Right lobe of liver (tissue), 4 donors: ENCODE measurements at regions not wholly inside any gene's neighbourhood (a gene's known extent, or its start where the extent isn't known, plus 50 kb on each side); places are given as distances from the start of the nearest gene placed in this dataset.

Experiments used
- POLR2A ChIP-seq: fragments of 450-650 bp; IDR thresholded peaks from one replicate; pipeline ENCODE4 v1.6.1; 2017; ENCODE audit warnings: antibody characterized with exemption, mild to moderate bottlenecking
- TF ChIP-seq, protein P1 (sequence below), 4 donors: fragments of 200-600 bp in 3 of 4; fragments of 450-650 bp in 1 of 4; IDR thresholded peaks; one replicate each; pipeline versions ENCODE4 v1.5.1 to v1.8.0; 2016 to 2022; ENCODE audit warnings: antibody characterized with exemption in 4 of 4, mild to moderate bottlenecking in 2 of 4
- donor health status: DM: no; HTN: no; CAD: no.
- donor health status: DM: no; HTN: no; CAD: no.
- donor health status: DM: no; HTN: yes; CAD: no.

DNA sequence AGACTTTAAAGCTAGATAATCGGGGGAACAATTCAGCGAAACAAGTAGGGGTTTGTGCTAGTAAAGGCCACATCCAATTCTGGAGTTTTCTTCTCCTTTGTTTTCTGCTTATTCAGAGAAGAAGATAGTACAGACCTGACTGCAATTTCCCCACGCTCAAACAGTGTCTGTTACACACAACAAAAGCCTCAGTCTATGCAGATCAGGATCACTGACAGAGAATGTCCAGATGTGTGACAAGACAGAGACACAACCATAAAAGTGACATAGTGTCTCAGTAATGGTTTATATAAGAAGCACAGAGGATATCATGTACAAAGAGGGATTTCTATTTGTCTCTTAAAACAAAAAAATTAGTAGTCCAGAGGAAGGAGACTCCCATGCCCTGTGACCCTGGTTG is 70.7 kb upstream of the GTF3A start:
- TF ChIP-seq, protein P1, sequence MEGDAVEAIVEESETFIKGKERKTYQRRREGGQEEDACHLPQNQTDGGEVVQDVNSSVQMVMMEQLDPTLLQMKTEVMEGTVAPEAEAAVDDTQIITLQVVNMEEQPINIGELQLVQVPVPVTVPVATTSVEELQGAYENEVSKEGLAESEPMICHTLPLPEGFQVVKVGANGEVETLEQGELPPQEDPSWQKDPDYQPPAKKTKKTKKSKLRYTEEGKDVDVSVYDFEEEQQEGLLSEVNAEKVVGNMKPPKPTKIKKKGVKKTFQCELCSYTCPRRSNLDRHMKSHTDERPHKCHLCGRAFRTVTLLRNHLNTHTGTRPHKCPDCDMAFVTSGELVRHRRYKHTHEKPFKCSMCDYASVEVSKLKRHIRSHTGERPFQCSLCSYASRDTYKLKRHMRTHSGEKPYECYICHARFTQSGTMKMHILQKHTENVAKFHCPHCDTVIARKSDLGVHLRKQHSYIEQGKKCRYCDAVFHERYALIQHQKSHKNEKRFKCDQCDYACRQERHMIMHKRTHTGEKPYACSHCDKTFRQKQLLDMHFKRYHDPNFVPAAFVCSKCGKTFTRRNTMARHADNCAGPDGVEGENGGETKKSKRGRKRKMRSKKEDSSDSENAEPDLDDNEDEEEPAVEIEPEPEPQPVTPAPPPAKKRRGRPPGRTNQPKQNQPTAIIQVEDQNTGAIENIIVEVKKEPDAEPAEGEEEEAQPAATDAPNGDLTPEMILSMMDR (IDR thresholded peaks at IDR 0.05): no peak
- TF ChIP-seq POLR2A: no peak
